ENCODE measurements at regions not wholly inside any gene's neighbourhood (a gene's known extent, or its start where the extent isn't known, plus 50 kb on each side); places are given as distances from the start of the nearest gene placed in this dataset.

- Histone ChIP-seq H2BK15ac (ENCODE audit: low read length) (no peak overlapping the region), H3K14ac (ENCODE audit: insufficient read length) (no peak overlapping the region), H3K23ac (ENCODE audit: insufficient read length) (no peak overlapping the region), H2BK20ac (ENCODE audit: low read length) (no peak overlapping the region), H3K79me2 (ENCODE audit: control insufficient read depth in 1 of 2, insufficient read depth in 2 of 2, low read length in 2 of 2) (no peaks in the 10 kb centered on the region), H2BK5ac (ENCODE audit: low read depth, low read length) (no peak overlapping the region), H3K18ac (ENCODE audit: extremely low read depth, low read length) (no peak overlapping the region), H3K56ac (replicated peaks; ENCODE audit: insufficient read length, low read depth, low read length) (no peak overlapping the region), H2BK120ac (replicated peaks; ENCODE audit: low read depth, low read length) (no peak overlapping the region), H4K8ac (ENCODE audit: extremely low read depth, insufficient read depth, low read length) (no peak overlapping the region), H3K4me2 (ENCODE audit: insufficient read depth in 1 of 2, low read depth in 2 of 2, low read length in 2 of 2) (no peak overlapping the region), H3K9ac (replicated peaks in 1 of 4; ENCODE audit: extremely low read depth in 1 of 4, low read depth in 3 of 4, low read length in 3 of 4) (no peak overlapping the region), H2BK12ac (ENCODE audit: low read depth, low read length) (no peak overlapping the region), H3K4me1 (replicated peaks in 1 of 4; ENCODE audit: control insufficient read depth in 3 of 4, insufficient read depth in 4 of 4, low read length in 3 of 4) (no peaks in the 10 kb centered on the region), H2AK5ac (ENCODE audit: low read depth, low read length) (no peak overlapping the region), H3K23me2 (ENCODE audit: low read depth, low read length) (no peaks in the 10 kb centered on the region), H3K36me3 (ENCODE audit: control insufficient read depth in 2 of 4, insufficient read depth in 4 of 4, low read length in 3 of 4) (no peaks in the 10 kb centered on the region), H4K91ac (replicated peaks; ENCODE audit: insufficient read length, low read length) (no peak overlapping the region), H2AFZ (ENCODE audit: low read length) (no peak overlapping the region), H3K27me3 (replicated peaks in 1 of 4; ENCODE audit: control insufficient read depth in 3 of 4, extremely low read depth in 1 of 4, insufficient read depth in 3 of 4, low read length in 3 of 4) (no peaks in the 10 kb centered on the region), H4K5ac (ENCODE audit: insufficient read length, low read depth, low read length) (no peak overlapping the region), H3K9me3 (ENCODE audit: insufficient read depth in 2 of 2, low read depth in 1 of 2, low read length in 1 of 2) (no peaks in the 10 kb centered on the region), H3K4me3 (ENCODE audit: extremely low read depth in 1 of 4, insufficient read depth in 2 of 4, low read depth in 3 of 4, low read length in 4 of 4) (no peak overlapping the region), H3K27ac (ENCODE audit: low read depth, low read length) (no peak overlapping the region), H3K79me1 (ENCODE audit: low read depth, low read length) (no peaks in the 10 kb centered on the region), H3K4ac (replicated peaks; ENCODE audit: insufficient read length, low read depth, low read length) (no peak overlapping the region), H4K20me1 (replicated peaks in 1 of 2; ENCODE audit: control insufficient read depth in 1 of 2, insufficient read depth in 2 of 2, low read length in 2 of 2) (no peaks in the 10 kb centered on the region)
- no peak for DNase-seq (ENCODE audit: low read depth in 1 of 2, low spot score in 2 of 2)
- ChIA-PET CTCF (ENCODE audit: partially characterized antibody) (interaction anchor here (0.7 to 1.2 kb wide), 4 partner anchors 25 to 1213 kb away, joined by 3 read pairs; no protein-coding TSS in a partner anchor), POLR2A (ENCODE audit: partially characterized antibody) (interaction anchor here (0.6 kb wide), 1 partner anchor 331 kb away, joined by 3 read pairs; no protein-coding TSS in a partner anchor)
- WGBS, 2 experiments (ENCODE audit: extremely low coverage in 1 of 2, insufficient coverage in 1 of 2, insufficient read length in 1 of 2, insufficient replicate concordance in 2 of 2, low coverage in 1 of 2, low lambda C conversion rate in 2 of 2, missing lambda C conversion rate in 1 of 2) = 100% methylated on average over 1 of the region's 1 CpG; no CpG with 5 or more reads in 1 of the 2 experiments
- no peak for FAIRE-seq
- TF ChIP-seq SUZ12 (IDR thresholded peaks at IDR 0.05; ENCODE audit: low read length) = no peak
These were observed 262.1 kb upstream of the TGFBR2 start for GRCh38 chr3:30344288-30344687.
